HCT116 (cell line): ENCODE measurements at regions not wholly inside any gene's neighbourhood (a gene's known extent, or its start where the extent isn't known, plus 50 kb on each side); places are given as distances from the start of the nearest gene placed in this dataset.

Experiments used
- ATAC-seq: fragments of 200-7000 bp; cut with Tn5 transposase; 2 replicates; pipeline ENCODE4 v1.9.1; 2020; ENCODE audit warnings: mild to moderate bottlenecking, moderate library complexity
- BruUV-seq: library from RNA; stranded (reverse); fragments of 400-500 nt; replicated peaks from 2 replicates; lab custom pipeline; 2021; lab: Mats Ljungman, UMichigan
- CTCF ChIA-PET: fragments of 300-600 bp; sonication (Branson Sonifier 250); formaldehyde crosslinking; loops from one replicate; lab custom pipeline; 2021; ENCODE audit warnings: antibody characterized with exemption; lab: Charles Lee
- POLR2A ChIA-PET: fragments of 300-600, 350-600 bp; sonication (Branson Sonifier 250); formaldehyde crosslinking; loops from one replicate; lab custom pipeline; 2021; ENCODE audit warnings: antibody characterized with exemption; lab: Charles Lee
- RAD21 ChIA-PET, 2 experiments: fragments of 300-600 bp; sonication (Branson Sonifier 250); formaldehyde crosslinking; loops; one replicate each; lab custom pipeline; 2023; ENCODE audit warnings: low total read pairs in 2 of 2; ENCODE audit not compliant: uncharacterized antibody in 2 of 2, unreplicated experiment in 2 of 2, low non-redundant PET in 1 of 2; lab: Charles Lee
- DNase-seq: peaks from one replicate; pipeline ENCODE4 v3.0.0-alpha.2; 2010; ENCODE audit warnings: low read depth, low spot score
- H2AFZ ChIP-seq: fragments of 200-600 bp; shearing (Covaris generic), sonication (generic); 2 replicates; pipeline ENCODE4 v1.6.1; 2017; ENCODE audit warnings: low read depth, mixed run types, mixed read lengths, antibody characterized with exemption, low read length; ENCODE audit not compliant: poor library complexity, severe bottlenecking
- H3K27ac ChIP-seq: 2 replicates; pipeline ENCODE4 v1.5.1; 2012; ENCODE audit warnings: low read depth, low read length
- H3K27me3 ChIP-seq: fragments of 200-600 bp; sonication (generic); 2 replicates; pipeline ENCODE4 v1.6.1; 2016; ENCODE audit warnings: mixed run types, low read length, mixed read lengths; ENCODE audit not compliant: insufficient read depth
- H3K36me3 ChIP-seq, 2 experiments: fragments of 200-500 bp in 1 of 2; fragments of 200-600 bp in 1 of 2; sonication (Bioruptor generic) in 1 of 2; sonication (generic) in 1 of 2; 2 replicates each; pipeline versions ENCODE4 v1.5.1 to v1.6.1; 2014 to 2016; ENCODE audit warnings: low read length in 2 of 2, inconsistent platforms in 1 of 2, mixed read lengths in 1 of 2, mixed run types in 1 of 2; ENCODE audit not compliant: insufficient read depth in 2 of 2, control insufficient read depth in 1 of 2
- H3K4me1 ChIP-seq, 2 experiments: fragments of 200-600 bp in 1 of 2; sonication (generic) in 1 of 2; 2 replicates each; pipeline versions ENCODE4 v1.5.1 to v1.6.1; 2012 to 2017; ENCODE audit warnings: low read length in 2 of 2, inconsistent platforms in 1 of 2, mild to moderate bottlenecking in 1 of 2, mixed read lengths in 1 of 2, mixed run types in 1 of 2, moderate library complexity in 1 of 2; ENCODE audit not compliant: insufficient read depth in 2 of 2, control insufficient read depth in 1 of 2
- H3K4me2 ChIP-seq: fragments of 200-600 bp; sonication (generic); 2 replicates; pipeline ENCODE4 v1.6.1; 2017; ENCODE audit warnings: mixed run types, low read length, mixed read lengths
- H3K4me3 ChIP-seq, 2 experiments: fragments of 200-600 bp in 1 of 2; sonication (generic) in 1 of 2; replicated peaks in 1 of 2; 2 replicates each; pipeline ENCODE4 v1.5.1; 2011 to 2016; ENCODE audit warnings: low read length in 2 of 2, control low read depth in 1 of 2, low read depth in 1 of 2, mild to moderate bottlenecking in 1 of 2, mixed read lengths in 1 of 2, mixed run types in 1 of 2
- H3K79me2 ChIP-seq: fragments of 200-600 bp; sonication (generic); 2 replicates; pipeline ENCODE4 v1.6.1; 2017; ENCODE audit warnings: mild to moderate bottlenecking, mixed run types, low read length, moderate library complexity, mixed read lengths; ENCODE audit not compliant: insufficient read depth
- H3K9ac ChIP-seq: fragments of 200-600 bp; sonication (generic); 2 replicates; pipeline ENCODE4 v1.6.1; 2016; ENCODE audit warnings: low read length, mixed read lengths
- H3K9me2 ChIP-seq: fragments of 200-600 bp; sonication (generic), shearing (Covaris generic); 2 replicates; pipeline ENCODE4 v1.6.1; 2017; ENCODE audit warnings: mixed run types, mild to moderate bottlenecking, moderate library complexity; ENCODE audit not compliant: insufficient read depth
- H3K9me3 ChIP-seq, 2 experiments: fragments of 200-500 bp in 1 of 2; fragments of 200-600 bp in 1 of 2; sonication (Bioruptor generic) in 1 of 2; sonication (generic) in 1 of 2; 2 replicates each; pipeline ENCODE4 v1.6.1; 2014 to 2017; ENCODE audit warnings: low read length in 2 of 2, mixed read lengths in 2 of 2, inconsistent platforms in 1 of 2, low read depth in 1 of 2, mild to moderate bottlenecking in 1 of 2, mixed run types in 1 of 2, moderate library complexity in 1 of 2; ENCODE audit not compliant: control insufficient read depth in 1 of 2, insufficient read depth in 1 of 2
- H4K20me1 ChIP-seq: fragments of 200-600 bp; sonication (generic), shearing (Covaris generic); 2 replicates; pipeline ENCODE4 v1.6.1; 2017; ENCODE audit warnings: mixed run types, mild to moderate bottlenecking, moderate library complexity; ENCODE audit not compliant: insufficient read depth
- CBX3 ChIP-seq: IDR thresholded peaks from 2 replicates; pipeline ENCODE4 v1.6.1; 2012; ENCODE audit warnings: low read depth
- CEBPB ChIP-seq: IDR thresholded peaks from 2 replicates; pipeline ENCODE4 v1.6.1; 2012; ENCODE audit warnings: low read depth
- EZH2 ChIP-seq: fragments of 200-600 bp; sonication (generic); IDR thresholded peaks from 2 replicates; pipeline ENCODE4 v1.6.1; 2017; ENCODE audit warnings: antibody characterized with exemption, mixed run types
- EZH2phosphoT487 ChIP-seq: fragments of 200-600 bp; IDR thresholded peaks from 2 replicates; pipeline ENCODE4 v1.6.1; 2018; ENCODE audit warnings: antibody characterized with exemption, borderline replicate concordance
- POLR2A ChIP-seq: IDR thresholded peaks from 2 replicates; pipeline ENCODE4 v1.7.0; 2011; ENCODE audit warnings: borderline replicate concordance; ENCODE audit not compliant: insufficient read depth, insufficient read length; ENCODE audit errors: extremely low read depth
- SP1 ChIP-seq: IDR thresholded peaks from 2 replicates; pipeline ENCODE4 v1.6.1; 2012; ENCODE audit warnings: low read depth
- SRF ChIP-seq: IDR thresholded peaks from 2 replicates; pipeline ENCODE4 v1.6.1; 2012; ENCODE audit warnings: low read depth
- YY1 ChIP-seq: IDR thresholded peaks from 2 replicates; pipeline ENCODE4 v1.6.1; 2011; ENCODE audit warnings: low read length, low read depth, moderate library complexity, mild to moderate bottlenecking; ENCODE audit not compliant: insufficient replicate concordance; ENCODE audit errors: extremely low read depth
- ZNF274 ChIP-seq: fragments of 200-500 bp; sonication (Bioruptor generic); IDR thresholded peaks from 2 replicates; pipeline ENCODE4 v1.6.1; 2014; ENCODE audit warnings: mild to moderate bottlenecking, low read depth, low read length, inconsistent platforms
- intact Hi-C: fragments of 100-400 bp; cut with micrococcal nuclease; formaldehyde crosslinking; loops from 2 replicates; pipeline ENCODE4 v1.10.0; 2022
- TF ChIP-seq, protein P1 (sequence below): IDR thresholded peaks from 2 replicates; pipeline ENCODE4 v1.6.1; 2012

DNA sequence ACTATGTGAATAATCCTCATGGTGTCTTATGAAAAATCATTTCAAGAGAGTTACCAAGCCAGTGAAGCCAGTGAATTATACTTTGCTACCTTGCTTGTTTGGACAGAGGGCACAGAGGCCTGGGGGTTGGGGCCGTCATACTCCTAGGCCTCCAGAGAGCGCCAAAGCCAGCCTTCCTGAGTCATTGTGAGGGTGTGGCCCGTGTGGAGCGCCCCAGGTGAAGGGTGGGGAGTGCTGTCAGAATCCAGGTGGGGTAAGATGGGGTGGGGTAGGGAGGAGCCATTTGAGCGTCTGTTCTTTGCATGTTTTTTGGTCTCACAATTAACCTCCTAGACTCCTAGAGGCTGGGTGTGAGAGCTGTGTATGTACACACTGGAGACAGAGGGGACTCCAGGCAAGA is 71.1 kb downstream of the PERP start (continued):
- TF ChIP-seq, protein P1, sequence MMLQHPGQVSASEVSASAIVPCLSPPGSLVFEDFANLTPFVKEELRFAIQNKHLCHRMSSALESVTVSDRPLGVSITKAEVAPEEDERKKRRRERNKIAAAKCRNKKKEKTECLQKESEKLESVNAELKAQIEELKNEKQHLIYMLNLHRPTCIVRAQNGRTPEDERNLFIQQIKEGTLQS, result no peak
- no peak for TF ChIP-seq CEBPB

DNA sequence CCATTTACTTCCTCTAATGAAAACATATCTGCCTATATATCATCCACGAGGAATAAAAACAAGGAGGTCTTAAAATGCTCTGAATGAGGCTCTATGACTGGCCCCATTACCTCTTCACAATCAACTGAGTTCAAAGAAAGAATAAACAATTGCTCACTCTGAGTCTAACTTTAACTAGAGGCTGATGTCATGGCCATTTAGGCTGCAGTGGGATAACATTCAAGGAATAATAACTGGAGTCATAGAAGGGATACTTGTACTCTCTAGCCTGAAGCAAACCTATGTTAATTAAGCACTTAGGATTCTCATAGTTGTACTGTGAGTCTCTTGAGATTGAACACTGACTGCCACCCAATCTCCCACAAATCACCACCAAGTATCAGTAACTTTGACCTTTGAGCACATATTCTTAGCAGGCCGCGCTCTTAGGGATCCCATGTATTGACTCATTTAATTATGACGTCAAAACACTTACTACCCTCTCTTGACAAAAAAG is 70.2 kb downstream of the PERP start:
- no peaks in the 10 kb centered on the region for H3K9me2 ChIP-seq
- H3K79me2 ChIP-seq, result no peaks in the 10 kb centered on the region
- H3K36me3 ChIP-seq, result no peaks in the 10 kb centered on the region
- H3K9me3 ChIP-seq, result no peaks in the 10 kb centered on the region
- ChIA-PET POLR2A (no interaction called here), CTCF (no interaction called here), RAD21 (no interaction called here)
- peak overlapping the region; percentile 83 for H2AFZ ChIP-seq
- no peak overlapping the region for H3K4me3 ChIP-seq
- H3K4me2 ChIP-seq, result no peak overlapping the region
- H3K9ac ChIP-seq, result no peak overlapping the region
- TF ChIP-seq SRF, result no peak
- TF ChIP-seq ZNF274, result no peak
- peaks cover 4 to 19% of the 10 kb centered on the region in 2 experiments; a peak in 3 of 4 replicates for H3K4me1 ChIP-seq
- DNase-seq (no peak), ATAC-seq (no peak)
- no peaks in the 10 kb centered on the region for H4K20me1 ChIP-seq
- no TSS peak for BruUV-seq
- intact Hi-C loops, result no loop called here
- H3K27me3 ChIP-seq, result no peaks in the 10 kb centered on the region
- H3K27ac ChIP-seq, result no peak overlapping the region

DNA sequence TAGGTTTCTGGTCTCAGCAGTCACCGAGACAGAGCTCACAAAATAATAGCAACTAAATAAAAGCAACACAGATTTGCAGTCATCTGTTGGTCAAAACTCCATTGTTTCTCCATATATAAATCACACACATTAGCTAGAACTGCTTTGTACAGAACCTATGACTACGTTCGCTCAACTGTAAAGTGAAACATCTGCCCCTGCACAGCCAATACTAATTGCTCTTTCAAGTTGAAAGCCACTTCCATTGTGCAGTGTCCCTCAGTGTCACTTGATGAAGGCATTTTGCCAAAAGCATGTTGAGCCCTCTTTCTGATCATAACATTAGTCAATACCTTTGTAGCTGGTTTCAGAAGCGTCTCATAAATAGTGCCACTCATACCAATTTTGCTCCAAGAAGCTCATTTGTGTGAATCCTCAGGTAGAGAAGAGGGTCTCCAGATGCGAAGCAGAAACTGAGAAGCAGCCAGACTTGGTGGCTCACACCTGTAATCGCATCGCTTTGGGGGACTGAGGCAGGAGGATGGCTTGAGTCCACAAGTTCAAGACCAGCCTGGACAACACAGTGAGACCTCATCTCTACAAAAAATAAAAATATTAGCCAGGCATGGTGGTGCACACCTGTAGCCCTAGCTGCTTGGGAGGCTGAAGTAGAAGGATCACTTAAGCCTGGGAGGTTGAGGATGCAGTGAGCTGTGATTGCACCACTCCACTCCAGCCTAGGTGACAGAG is 68.9 kb downstream of the PERP start:
- Histone ChIP-seq H3K9me2 (no peaks in the 10 kb centered on the region), H3K4me3 (no peak overlapping the region), H3K79me2 (no peaks in the 10 kb centered on the region), H3K9ac (no peak overlapping the region), H3K4me1 (peaks cover 4 to 19% of the 10 kb centered on the region in 2 experiments; a peak in 3 of 4 replicates), H3K36me3 (no peaks in the 10 kb centered on the region), H3K27ac (no peak overlapping the region), H3K9me3 (no peaks in the 10 kb centered on the region), H4K20me1 (no peaks in the 10 kb centered on the region), H2AFZ (no peak overlapping the region)
- CTCF ChIA-PET, result no interaction called here
- intact Hi-C loops, result no loop called here
- ATAC-seq (no peak), DNase-seq (no peak)
- BruUV-seq, result no TSS peak
- POLR2A ChIA-PET, result no interaction called here
- TF ChIP-seq EZH2phosphoT487 (no peak), EZH2 (no peak), CEBPB (no peak), SRF (no peak), POLR2A (no peak), SP1 (no peak), CBX3 (no peak), YY1 (no peak)
- TF ChIP-seq, all 23 proteins: peak for 0
- RAD21 ChIA-PET, result no interaction called here
- H3K27me3 ChIP-seq, result no peaks in the 10 kb centered on the region
- H3K4me2 ChIP-seq, result no peak overlapping the region
